Breast epithelium (tissue), 3 donors: ENCODE measurements at regions not wholly inside any gene's neighbourhood (a gene's known extent, or its start where the extent isn't known, plus 50 kb on each side); places are given as distances from the start of the nearest gene placed in this dataset.
"Not testable (repeated sequence)": the region's sequence is repeated elsewhere in the genome, so short reads cannot be mapped to it uniquely, and the experiment has no call there.

Experiments
- CTCF ChIP-seq, 3 donors: fragments of 450-650 bp; IDR thresholded peaks; one replicate each; pipeline ENCODE4 v1.5.1; 2016 to 2017; ENCODE audit warnings: antibody characterized with exemption in 3 of 3, mild to moderate bottlenecking in 3 of 3, moderate library complexity in 3 of 3
- POLR2AphosphoS5 ChIP-seq, 3 donors: sonication (generic); formaldehyde crosslinking; IDR thresholded peaks; one replicate each; pipeline ENCODE4 v1.6.1; 2017; ENCODE audit warnings: antibody characterized with exemption in 3 of 3

DNA sequence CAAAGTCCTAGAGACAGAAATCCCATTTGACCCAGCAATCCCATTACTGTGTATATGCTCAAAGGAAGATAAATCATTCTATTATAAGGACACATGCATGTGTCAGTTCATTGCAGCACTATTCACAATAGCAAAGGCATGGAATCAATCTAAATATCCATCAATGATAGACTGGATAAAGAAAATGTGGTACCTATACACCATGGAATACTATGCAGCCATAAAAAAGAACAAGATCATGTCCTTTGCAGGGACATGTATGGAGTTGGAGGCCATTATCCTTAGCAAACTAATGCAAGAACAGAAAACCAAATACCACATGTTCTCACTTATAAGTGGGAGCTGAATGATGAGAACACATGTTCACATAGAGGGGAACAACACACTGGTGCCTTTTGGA lies 169.8 kb upstream of the ATXN1 start:
- not testable (repeated sequence) for TF ChIP-seq CTCF, POLR2AphosphoS5 (IDR thresholded peaks at IDR 0.05)
